Panc1 (cell line): ENCODE measurements at regions not wholly inside any gene's neighbourhood (a gene's known extent, or its start where the extent isn't known, plus 50 kb on each side); places are given as distances from the start of the nearest gene placed in this dataset.

Experiments used
- ATAC-seq: fragments of 200-7000 bp; cut with Tn5 transposase; 2 replicates; pipeline ENCODE4 v1.9.1; 2020; ENCODE audit warnings: mild to moderate bottlenecking, moderate library complexity
- BruUV-seq: library from RNA; stranded (reverse); fragments of 400-500 nt; replicated peaks from 2 replicates; lab custom pipeline; 2021; lab: Mats Ljungman, UMichigan
- CTCF ChIA-PET: fragments of 300-600 bp; sonication (Branson Sonifier 250); formaldehyde crosslinking; loops from one replicate; lab custom pipeline; 2022; ENCODE audit warnings: antibody characterized with exemption; lab: Charles Lee
- POLR2A ChIA-PET: fragments of 300-600 bp; sonication (Branson Sonifier 250); formaldehyde crosslinking; loops from one replicate; lab custom pipeline; 2022; ENCODE audit warnings: antibody characterized with exemption; lab: Charles Lee
- DNase-seq: peaks from one replicate; pipeline ENCODE4 v3.0.0-alpha.2; 2010; ENCODE audit warnings: low read depth, low spot score
- H3K27ac ChIP-seq: 2 replicates; pipeline ENCODE4 v1.5.1; 2011; ENCODE audit warnings: mild to moderate bottlenecking, low read length, inconsistent platforms
- H3K27me3 ChIP-seq: fragments of 200-500 bp; sonication (Bioruptor generic); 2 replicates; pipeline ENCODE4 v1.6.0; 2014; ENCODE audit warnings: low read length, inconsistent platforms; ENCODE audit not compliant: control insufficient read depth, insufficient read depth
- H3K36me3 ChIP-seq: fragments of 200-500 bp; sonication (Bioruptor generic); 2 replicates; pipeline ENCODE4 v1.5.1; 2014; ENCODE audit warnings: inconsistent platforms, mild to moderate bottlenecking, low read length, moderate library complexity; ENCODE audit not compliant: control insufficient read depth, insufficient read depth
- H3K4me1 ChIP-seq: 2 replicates; pipeline ENCODE4 v1.5.1; 2011; ENCODE audit warnings: inconsistent platforms, mild to moderate bottlenecking, low read length, moderate library complexity; ENCODE audit not compliant: control insufficient read depth, insufficient read depth
- H3K4me3 ChIP-seq, 2 experiments: 2 replicates each; pipeline ENCODE4 v1.5.1; 2011 to 2012; ENCODE audit warnings: low read depth in 2 of 2, low read length in 2 of 2, mild to moderate bottlenecking in 2 of 2, inconsistent platforms in 1 of 2, moderate library complexity in 1 of 2
- H3K9me3 ChIP-seq: fragments of 200-500 bp; sonication (Bioruptor generic); 2 replicates; pipeline ENCODE4 v1.5.1; 2014; ENCODE audit warnings: low read depth, mild to moderate bottlenecking, inconsistent platforms, low read length, moderate library complexity; ENCODE audit not compliant: control insufficient read depth, insufficient read depth
- POLR2AphosphoS5 ChIP-seq: IDR thresholded peaks from 2 replicates; pipeline ENCODE4 v1.6.1; 2012; ENCODE audit warnings: mild to moderate bottlenecking, low read depth, low read length, moderate library complexity
- SIN3A ChIP-seq: IDR thresholded peaks from 2 replicates; pipeline ENCODE4 v1.6.1; 2012; ENCODE audit warnings: low read depth, mild to moderate bottlenecking, low read length, moderate library complexity, borderline replicate concordance; ENCODE audit not compliant: insufficient read depth
- TCF7L2 ChIP-seq: IDR thresholded peaks from 2 replicates; pipeline ENCODE4 v1.6.1; 2011; ENCODE audit warnings: mild to moderate bottlenecking, low read depth, low read length, inconsistent platforms
- in situ Hi-C: cut with HindIII; loops from 2 replicates; pipeline ENCODE4 v1.10.0; 2016; ENCODE audit warnings: low sequenced_read_pairs, low pct_unique_long_range_greater_than_20kb
- intact Hi-C: fragments of 100-400 bp; cut with micrococcal nuclease; formaldehyde crosslinking; loops from one replicate; pipeline ENCODE4 v1.10.0; 2022; ENCODE audit not compliant: unreplicated experiment
- TF ChIP-seq, protein P1 (sequence below): fragments of 450-650 bp; IDR thresholded peaks from 2 replicates; pipeline ENCODE4 v1.5.1; 2017; ENCODE audit warnings: mild to moderate bottlenecking
- TF ChIP-seq, protein P2 (sequence below), 2 experiments: IDR thresholded peaks; 2 replicates each; pipeline ENCODE4 v1.6.1; 2011 to 2012; ENCODE audit warnings: low read depth in 2 of 2, control low read depth in 1 of 2, low read length in 1 of 2, mild to moderate bottlenecking in 1 of 2, moderate library complexity in 1 of 2; ENCODE audit not compliant: insufficient read depth in 1 of 2

DNA sequence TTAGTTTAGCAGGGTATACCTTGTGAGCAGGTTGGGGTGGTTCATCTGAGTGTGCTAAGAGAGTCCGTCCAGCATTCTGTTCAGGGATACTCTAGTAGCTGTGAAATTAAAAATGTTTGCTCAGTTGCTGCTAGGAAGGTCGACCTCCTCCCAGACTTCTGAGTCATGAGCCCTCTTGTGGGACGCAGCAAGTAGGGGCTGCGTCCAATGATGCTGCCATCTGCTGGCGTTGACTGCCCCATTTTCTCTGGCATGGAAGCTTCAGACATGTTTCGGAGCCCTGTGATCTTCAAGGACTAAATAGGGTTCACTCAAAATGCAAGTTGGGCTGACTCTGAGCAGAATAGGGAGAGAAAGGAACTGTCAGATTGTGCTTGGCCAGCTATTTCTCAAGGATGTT is 201.0 kb upstream of the ARSJ start:
- no peaks in the 10 kb centered on the region for H3K36me3 ChIP-seq
- no peak overlapping the region for H3K27ac ChIP-seq
- no TSS peak for BruUV-seq
- DNase-seq (peak; percentile 30), ATAC-seq (0 out of 2 replicates have a peak, but pooled peaks have one; percentile 26)
- no peaks in the 10 kb centered on the region for H3K4me1 ChIP-seq
- ChIA-PET POLR2A (no interaction called here), CTCF (no interaction called here)
- H3K4me3 ChIP-seq = no peak overlapping the region
- in situ Hi-C loops = no loop called here
- no peaks in the 10 kb centered on the region for H3K27me3 ChIP-seq
- no peaks in the 10 kb centered on the region; the same call in 1 of the 2 replicates for H3K9me3 ChIP-seq
- intact Hi-C loops = no loop called here
- TF ChIP-seq POLR2AphosphoS5 = no peak
- TF ChIP-seq, protein P1, sequence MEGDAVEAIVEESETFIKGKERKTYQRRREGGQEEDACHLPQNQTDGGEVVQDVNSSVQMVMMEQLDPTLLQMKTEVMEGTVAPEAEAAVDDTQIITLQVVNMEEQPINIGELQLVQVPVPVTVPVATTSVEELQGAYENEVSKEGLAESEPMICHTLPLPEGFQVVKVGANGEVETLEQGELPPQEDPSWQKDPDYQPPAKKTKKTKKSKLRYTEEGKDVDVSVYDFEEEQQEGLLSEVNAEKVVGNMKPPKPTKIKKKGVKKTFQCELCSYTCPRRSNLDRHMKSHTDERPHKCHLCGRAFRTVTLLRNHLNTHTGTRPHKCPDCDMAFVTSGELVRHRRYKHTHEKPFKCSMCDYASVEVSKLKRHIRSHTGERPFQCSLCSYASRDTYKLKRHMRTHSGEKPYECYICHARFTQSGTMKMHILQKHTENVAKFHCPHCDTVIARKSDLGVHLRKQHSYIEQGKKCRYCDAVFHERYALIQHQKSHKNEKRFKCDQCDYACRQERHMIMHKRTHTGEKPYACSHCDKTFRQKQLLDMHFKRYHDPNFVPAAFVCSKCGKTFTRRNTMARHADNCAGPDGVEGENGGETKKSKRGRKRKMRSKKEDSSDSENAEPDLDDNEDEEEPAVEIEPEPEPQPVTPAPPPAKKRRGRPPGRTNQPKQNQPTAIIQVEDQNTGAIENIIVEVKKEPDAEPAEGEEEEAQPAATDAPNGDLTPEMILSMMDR = peak; percentile 61
- TF ChIP-seq, protein P2, sequence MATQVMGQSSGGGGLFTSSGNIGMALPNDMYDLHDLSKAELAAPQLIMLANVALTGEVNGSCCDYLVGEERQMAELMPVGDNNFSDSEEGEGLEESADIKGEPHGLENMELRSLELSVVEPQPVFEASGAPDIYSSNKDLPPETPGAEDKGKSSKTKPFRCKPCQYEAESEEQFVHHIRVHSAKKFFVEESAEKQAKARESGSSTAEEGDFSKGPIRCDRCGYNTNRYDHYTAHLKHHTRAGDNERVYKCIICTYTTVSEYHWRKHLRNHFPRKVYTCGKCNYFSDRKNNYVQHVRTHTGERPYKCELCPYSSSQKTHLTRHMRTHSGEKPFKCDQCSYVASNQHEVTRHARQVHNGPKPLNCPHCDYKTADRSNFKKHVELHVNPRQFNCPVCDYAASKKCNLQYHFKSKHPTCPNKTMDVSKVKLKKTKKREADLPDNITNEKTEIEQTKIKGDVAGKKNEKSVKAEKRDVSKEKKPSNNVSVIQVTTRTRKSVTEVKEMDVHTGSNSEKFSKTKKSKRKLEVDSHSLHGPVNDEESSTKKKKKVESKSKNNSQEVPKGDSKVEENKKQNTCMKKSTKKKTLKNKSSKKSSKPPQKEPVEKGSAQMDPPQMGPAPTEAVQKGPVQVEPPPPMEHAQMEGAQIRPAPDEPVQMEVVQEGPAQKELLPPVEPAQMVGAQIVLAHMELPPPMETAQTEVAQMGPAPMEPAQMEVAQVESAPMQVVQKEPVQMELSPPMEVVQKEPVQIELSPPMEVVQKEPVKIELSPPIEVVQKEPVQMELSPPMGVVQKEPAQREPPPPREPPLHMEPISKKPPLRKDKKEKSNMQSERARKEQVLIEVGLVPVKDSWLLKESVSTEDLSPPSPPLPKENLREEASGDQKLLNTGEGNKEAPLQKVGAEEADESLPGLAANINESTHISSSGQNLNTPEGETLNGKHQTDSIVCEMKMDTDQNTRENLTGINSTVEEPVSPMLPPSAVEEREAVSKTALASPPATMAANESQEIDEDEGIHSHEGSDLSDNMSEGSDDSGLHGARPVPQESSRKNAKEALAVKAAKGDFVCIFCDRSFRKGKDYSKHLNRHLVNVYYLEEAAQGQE (IDR thresholded peaks at IDR 0.05; ENCODE audit: insufficient read depth in 1 of 2, low read depth in 2 of 2, low read length in 1 of 2) = no peak
- TF ChIP-seq TCF7L2 = no peak
- TF ChIP-seq SIN3A = no peak

DNA sequence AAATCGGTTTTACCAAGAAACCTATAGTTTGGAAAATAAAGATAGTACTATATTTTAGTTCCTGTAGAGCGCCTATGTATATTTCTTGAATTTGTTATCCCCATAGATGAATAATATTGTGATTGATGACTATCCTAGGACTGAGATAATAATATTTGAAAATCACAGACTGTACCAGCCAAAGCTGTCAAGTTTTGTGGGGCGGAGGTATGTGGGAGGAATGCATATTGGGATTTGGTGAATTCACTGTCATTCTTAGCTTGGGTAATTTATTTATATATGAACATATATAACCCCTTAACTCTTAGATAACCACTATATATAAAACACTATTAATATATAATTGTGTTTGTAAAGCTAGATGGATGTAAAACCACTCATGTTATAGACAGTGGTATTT is 205.5 kb upstream of the ARSJ start:
- no TSS peak for BruUV-seq
- Histone ChIP-seq H3K4me3 (no peak overlapping the region), H3K36me3 (no peaks in the 10 kb centered on the region), H3K9me3 (no peaks in the 10 kb centered on the region; the same call in 1 of the 2 replicates), H3K4me1 (no peaks in the 10 kb centered on the region), H3K27ac (no peak overlapping the region), H3K27me3 (no peaks in the 10 kb centered on the region)
- intact Hi-C loops = no loop called here
- ChIA-PET POLR2A (no interaction called here), CTCF (no interaction called here)
- in situ Hi-C loops = no loop called here
- DNase-seq (no peak), ATAC-seq (no peak)
- no peak for TF ChIP-seq TCF7L2
- TF ChIP-seq, protein P2 (IDR thresholded peaks at IDR 0.05; ENCODE audit: insufficient read depth in 1 of 2, low read depth in 2 of 2, low read length in 1 of 2) = no peak
- no peak for TF ChIP-seq SIN3A
- TF ChIP-seq POLR2AphosphoS5 = no peak
- TF ChIP-seq, protein P1 = no peak
